ENCODE measurements at regions not wholly inside any gene's neighbourhood (a gene's known extent, or its start where the extent isn't known, plus 50 kb on each side); places are given as distances from the start of the nearest gene placed in this dataset.

DNA sequence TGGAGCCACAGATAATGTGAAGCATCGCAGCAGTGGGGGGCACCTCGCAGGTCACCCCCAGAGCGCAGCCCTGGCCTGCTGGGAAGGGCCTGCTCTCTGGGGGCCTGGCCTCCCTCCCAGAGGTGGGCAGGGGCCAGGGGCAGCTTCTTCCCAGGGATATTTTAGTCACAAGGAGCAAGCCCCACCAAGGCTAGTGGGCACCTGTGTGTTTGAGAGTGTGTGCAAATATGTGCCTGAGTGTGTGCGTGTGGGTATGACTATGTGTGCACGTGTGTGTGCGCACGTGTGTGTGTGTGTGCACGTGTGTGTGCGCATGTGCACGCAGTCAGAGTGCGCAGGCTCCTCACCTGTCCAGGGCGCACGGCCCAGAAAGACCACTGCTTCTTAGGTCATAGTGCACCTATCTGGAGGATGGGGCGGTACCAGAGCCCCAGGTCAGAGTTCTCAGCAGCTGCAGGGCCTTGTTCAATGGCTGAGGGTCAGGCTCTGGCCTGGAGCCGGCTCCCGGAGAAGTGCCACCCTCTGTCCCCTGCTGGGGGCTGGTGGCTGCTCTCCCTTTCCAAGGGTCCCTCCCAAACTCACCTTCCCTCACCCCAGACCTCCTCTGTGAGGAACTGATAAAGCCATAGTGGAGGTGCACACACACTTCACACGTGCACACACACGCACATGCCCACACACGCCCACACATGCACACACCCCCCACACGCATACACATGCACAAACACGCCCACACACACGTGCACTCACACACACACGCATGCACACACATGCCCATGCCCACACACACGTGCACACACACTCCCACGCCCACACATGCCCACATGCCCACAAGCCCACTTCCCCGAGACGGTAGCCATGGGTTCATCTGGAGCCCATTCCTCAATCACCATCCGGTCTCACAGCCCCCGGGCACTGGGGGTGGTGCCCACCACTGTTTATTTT, 128.5 kb downstream of the KIF26A start:
- POLR2A ChIA-PET (ENCODE audit: low non-redundant PET) = no interaction called here
- H3K4me3 ChIP-seq (ENCODE audit: low read depth, low read length, poor library complexity, severe bottlenecking) = no peak overlapping the region
- H3K27me3 ChIP-seq (replicated peaks; ENCODE audit: insufficient read depth, low read depth, low read length, poor library complexity) = no peaks in the 10 kb centered on the region
- CTCF ChIA-PET = interaction anchor here (0.5 kb wide), 1 partner anchor 170 kb away, joined by 8 read pairs; no protein-coding TSS in a partner anchor
- no TSS peak for BruUV-seq (replicated peaks)
- no peak for DNase-seq (ENCODE audit: low spot score)
- no peaks in the 10 kb centered on the region for H3K4me1 ChIP-seq (ENCODE audit: insufficient read depth, low read length, poor library complexity, severe bottlenecking)
- no peak overlapping the region for H3K27ac ChIP-seq (ENCODE audit: low read depth, low read length, poor library complexity, severe bottlenecking)
- H3K9me3 ChIP-seq (ENCODE audit: low read depth, low read length, poor library complexity, severe bottlenecking) = no peaks in the 10 kb centered on the region
- TF ChIP-seq, protein P1, sequence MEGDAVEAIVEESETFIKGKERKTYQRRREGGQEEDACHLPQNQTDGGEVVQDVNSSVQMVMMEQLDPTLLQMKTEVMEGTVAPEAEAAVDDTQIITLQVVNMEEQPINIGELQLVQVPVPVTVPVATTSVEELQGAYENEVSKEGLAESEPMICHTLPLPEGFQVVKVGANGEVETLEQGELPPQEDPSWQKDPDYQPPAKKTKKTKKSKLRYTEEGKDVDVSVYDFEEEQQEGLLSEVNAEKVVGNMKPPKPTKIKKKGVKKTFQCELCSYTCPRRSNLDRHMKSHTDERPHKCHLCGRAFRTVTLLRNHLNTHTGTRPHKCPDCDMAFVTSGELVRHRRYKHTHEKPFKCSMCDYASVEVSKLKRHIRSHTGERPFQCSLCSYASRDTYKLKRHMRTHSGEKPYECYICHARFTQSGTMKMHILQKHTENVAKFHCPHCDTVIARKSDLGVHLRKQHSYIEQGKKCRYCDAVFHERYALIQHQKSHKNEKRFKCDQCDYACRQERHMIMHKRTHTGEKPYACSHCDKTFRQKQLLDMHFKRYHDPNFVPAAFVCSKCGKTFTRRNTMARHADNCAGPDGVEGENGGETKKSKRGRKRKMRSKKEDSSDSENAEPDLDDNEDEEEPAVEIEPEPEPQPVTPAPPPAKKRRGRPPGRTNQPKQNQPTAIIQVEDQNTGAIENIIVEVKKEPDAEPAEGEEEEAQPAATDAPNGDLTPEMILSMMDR (conservative IDR thresholded peaks at IDR 0.05; ENCODE audit: low read depth, low read length) = no peak
- TF ChIP-seq EZH2 (IDR thresholded peaks at IDR 0.05; ENCODE audit: borderline replicate concordance, low read depth, low read length, poor library complexity, severe bottlenecking) = no peak
- H3K36me3 ChIP-seq (ENCODE audit: insufficient read depth, low read length, poor library complexity, severe bottlenecking) = no peaks in the 10 kb centered on the region
- intact Hi-C loops (cut with micrococcal nuclease; ENCODE audit: unreplicated experiment) = no loop called here

DNA sequence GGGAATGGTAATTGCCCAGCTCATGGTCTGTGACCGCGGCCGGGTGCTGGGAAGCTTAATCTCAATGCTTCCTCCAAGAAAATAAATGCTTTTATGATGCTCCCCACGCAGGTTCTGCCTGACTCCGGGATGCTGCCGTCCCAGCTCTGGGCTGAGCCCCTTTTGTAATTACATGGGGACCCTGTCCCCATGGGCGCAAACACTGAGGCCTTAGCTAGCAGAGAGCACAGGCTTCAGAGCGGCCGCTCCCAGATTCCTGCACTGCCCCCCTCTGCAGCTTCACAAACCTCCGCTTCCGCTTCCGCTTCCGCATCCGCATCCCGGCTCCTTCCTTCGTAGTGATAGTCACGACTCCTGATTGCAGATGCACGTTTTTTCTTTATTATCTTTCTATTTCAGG, 129.5 kb downstream of the KIF26A start:
- TF ChIP-seq, protein P1 (conservative IDR thresholded peaks at IDR 0.05; ENCODE audit: low read depth, low read length) = no peak
- no peak for TF ChIP-seq EZH2 (IDR thresholded peaks at IDR 0.05; ENCODE audit: borderline replicate concordance, low read depth, low read length, poor library complexity, severe bottlenecking)
- Histone ChIP-seq H3K27me3 (replicated peaks; ENCODE audit: insufficient read depth, low read depth, low read length, poor library complexity) (no peaks in the 10 kb centered on the region), H3K4me1 (ENCODE audit: insufficient read depth, low read length, poor library complexity, severe bottlenecking) (no peaks in the 10 kb centered on the region), H3K9me3 (ENCODE audit: low read depth, low read length, poor library complexity, severe bottlenecking) (no peaks in the 10 kb centered on the region), H3K4me3 (ENCODE audit: low read depth, low read length, poor library complexity, severe bottlenecking) (no peak overlapping the region), H3K27ac (ENCODE audit: low read depth, low read length, poor library complexity, severe bottlenecking) (no peak overlapping the region), H3K36me3 (ENCODE audit: insufficient read depth, low read length, poor library complexity, severe bottlenecking) (no peaks in the 10 kb centered on the region)
- no peak for DNase-seq (ENCODE audit: low spot score)
- ChIA-PET POLR2A (ENCODE audit: low non-redundant PET) (no interaction called here), CTCF (interaction anchor here (0.5 kb wide), 1 partner anchor 171 kb away, joined by 8 read pairs; no protein-coding TSS in a partner anchor)
- intact Hi-C loops (cut with micrococcal nuclease; ENCODE audit: unreplicated experiment) = no loop called here
- BruUV-seq (replicated peaks) = no TSS peak

DNA sequence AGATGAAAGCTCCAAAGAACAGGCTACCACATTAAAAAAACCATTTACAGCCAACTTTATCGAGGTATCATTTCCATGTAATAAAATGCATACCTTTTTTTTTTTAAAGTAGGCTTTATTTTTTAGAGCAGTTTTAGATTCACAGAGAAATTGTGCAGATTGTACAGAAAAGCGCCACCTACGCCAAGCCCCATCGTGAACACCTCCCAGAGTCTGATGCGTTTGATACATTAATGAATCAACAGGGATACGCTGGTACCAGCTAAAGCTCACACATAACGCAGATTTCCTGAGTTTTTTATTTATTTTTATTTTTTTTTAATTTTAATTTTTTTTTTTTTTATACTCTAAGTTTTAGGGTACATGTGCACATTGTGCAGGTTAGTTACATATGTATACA, 129.9 kb downstream of the KIF26A start:
- Histone ChIP-seq H3K4me1 (ENCODE audit: insufficient read depth, low read length, poor library complexity, severe bottlenecking) (no peaks in the 10 kb centered on the region), H3K27ac (ENCODE audit: low read depth, low read length, poor library complexity, severe bottlenecking) (no peak overlapping the region), H3K36me3 (ENCODE audit: insufficient read depth, low read length, poor library complexity, severe bottlenecking) (no peaks in the 10 kb centered on the region), H3K9me3 (ENCODE audit: low read depth, low read length, poor library complexity, severe bottlenecking) (no peaks in the 10 kb centered on the region), H3K4me3 (ENCODE audit: low read depth, low read length, poor library complexity, severe bottlenecking) (no peak overlapping the region), H3K27me3 (replicated peaks; ENCODE audit: insufficient read depth, low read depth, low read length, poor library complexity) (no peaks in the 10 kb centered on the region)
- CTCF ChIA-PET = no interaction called here
- no TSS peak for BruUV-seq (replicated peaks)
- no peak for DNase-seq (ENCODE audit: low spot score)
- TF ChIP-seq EZH2 (IDR thresholded peaks at IDR 0.05; ENCODE audit: borderline replicate concordance, low read depth, low read length, poor library complexity, severe bottlenecking) = no peak
- TF ChIP-seq, protein P1 (conservative IDR thresholded peaks at IDR 0.05; ENCODE audit: low read depth, low read length) = no peak
- intact Hi-C loops (cut with micrococcal nuclease; ENCODE audit: unreplicated experiment) = no loop called here
- POLR2A ChIA-PET (ENCODE audit: low non-redundant PET) = no interaction called here
